ENCODE measurements at regions not wholly inside any gene's neighbourhood (a gene's known extent, or its start where the extent isn't known, plus 50 kb on each side); places are given as distances from the start of the nearest gene placed in this dataset.
"Not testable (repeated sequence)": the region's sequence is repeated elsewhere in the genome, so short reads cannot be mapped to it uniquely, and the experiment has no call there.

- no peak for ATAC-seq
These were observed 302.1 kb upstream of the SYNCRIP start for GRCh38 chr6:85944776-85945175.

DNA sequence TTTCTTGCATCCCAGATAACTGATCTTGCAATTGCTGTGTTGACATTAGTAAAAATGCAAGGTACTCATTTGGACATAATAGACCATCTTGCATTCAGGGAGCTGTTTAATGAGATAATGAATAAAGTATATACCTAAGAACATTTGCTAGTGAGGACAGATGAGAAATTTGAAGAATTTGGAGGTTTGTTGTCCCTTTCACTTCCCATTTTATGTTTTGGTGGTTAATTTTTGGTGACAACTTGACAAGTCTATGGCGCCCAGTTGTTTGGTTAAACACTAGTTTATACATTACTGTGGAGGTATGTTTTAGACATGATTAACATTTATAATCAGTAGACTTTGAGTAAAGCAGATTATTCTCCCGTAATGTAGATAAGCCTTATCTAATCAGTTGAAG, 300.2 kb upstream of the SYNCRIP start:
- ATAC-seq, result no peak

DNA sequence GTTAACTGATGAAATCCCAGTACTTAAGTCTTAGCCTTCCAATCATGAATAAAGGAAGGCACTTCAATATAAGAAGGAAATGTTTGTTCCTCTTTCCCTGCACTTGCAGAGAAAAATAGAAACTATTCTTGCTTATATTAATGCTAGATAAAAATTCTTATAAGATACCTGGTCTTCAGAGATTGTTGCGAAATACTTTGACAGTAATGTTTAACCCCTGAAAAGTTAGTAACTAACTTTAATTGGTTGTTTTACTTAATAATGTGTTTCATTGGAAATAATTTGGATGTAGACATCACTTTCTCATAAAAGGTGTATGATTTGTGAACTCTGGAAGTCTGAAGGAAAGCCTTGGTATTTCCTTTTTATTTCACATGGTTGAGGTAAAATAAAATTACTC, 294.2 kb upstream of the SYNCRIP start:
- ATAC-seq, result no peak

GRCh38 chr6:85923013-85923430, 280.3 kb upstream of the SYNCRIP start:
- peak in 1 of 2 donors; percentile 20 for ATAC-seq

GRCh38 chr6:85920782-85921181, 278.1 kb upstream of the SYNCRIP start:
- no peak for ATAC-seq

DNA sequence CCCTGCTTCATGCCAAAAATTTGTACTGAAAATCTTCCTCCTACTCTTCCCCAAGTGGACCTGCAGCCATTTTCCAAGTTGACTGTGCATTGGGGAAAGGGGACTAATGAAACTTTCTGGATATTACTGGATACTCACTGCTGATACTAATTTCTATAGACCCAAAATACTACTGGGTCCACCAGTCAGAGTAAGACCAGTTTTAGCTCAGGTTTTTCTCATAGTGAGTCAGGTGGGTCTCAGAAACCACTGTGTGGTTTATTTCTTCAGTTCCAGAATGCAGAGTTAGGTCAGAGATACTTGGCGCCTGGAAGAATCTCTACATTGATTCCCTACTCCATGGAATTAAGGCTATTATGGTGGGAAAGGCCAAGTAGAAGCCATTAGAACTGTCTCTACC, 274.8 kb upstream of the SYNCRIP start:
- ATAC-seq, result no peak

GRCh38 chr6:85913001-85913400, 270.3 kb upstream of the SYNCRIP start:
- ATAC-seq, result no peak

GRCh38 chr6:85912582-85912981, 269.9 kb upstream of the SYNCRIP start:
- ATAC-seq, result no peak

DNA sequence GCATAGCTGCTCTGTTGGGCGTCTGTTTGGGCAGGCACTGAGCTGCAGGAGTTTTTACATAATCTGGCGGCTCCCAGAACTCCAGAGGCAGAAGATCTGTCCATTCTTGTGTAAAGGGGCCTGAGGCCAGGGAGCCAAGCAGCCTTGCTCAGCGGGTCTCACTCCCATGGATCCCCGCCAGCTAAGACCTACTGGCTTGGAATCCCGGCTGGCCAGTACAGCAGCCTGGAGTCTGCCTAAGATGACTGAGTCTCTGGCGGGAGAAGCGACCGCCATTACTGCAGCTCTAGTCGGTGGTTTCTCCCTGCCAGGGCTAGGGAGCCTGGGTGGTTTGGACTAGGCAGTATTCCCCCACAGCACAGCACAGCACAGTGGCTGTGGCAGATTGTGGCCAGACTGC, 268.4 kb upstream of the SYNCRIP start:
- no peak for ATAC-seq

- not testable (repeated sequence) for ATAC-seq
These were observed 265.4 kb upstream of the SYNCRIP start for GRCh38 chr6:85908120-85908519.

DNA sequence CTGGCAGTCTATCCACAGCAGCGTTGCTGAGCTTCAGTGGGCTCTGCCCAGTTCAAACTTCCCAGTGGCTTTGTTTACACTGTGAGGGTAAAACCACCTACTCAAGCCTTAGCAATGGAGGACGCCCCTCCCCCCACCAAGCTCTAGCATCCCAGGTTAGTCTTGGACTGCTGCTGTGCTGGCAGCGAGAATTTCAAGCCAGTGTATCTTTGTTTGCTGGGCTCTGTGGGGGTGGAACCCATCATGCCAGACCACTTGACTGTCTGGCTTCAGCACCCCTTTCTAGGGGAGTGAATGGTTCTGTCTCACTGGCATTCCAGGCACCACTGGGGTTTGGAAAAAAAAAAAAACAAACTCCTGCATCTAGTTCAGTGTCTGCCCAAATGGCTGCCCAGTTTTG, 249.7 kb upstream of the SYNCRIP start:
- no peak for ATAC-seq

DNA sequence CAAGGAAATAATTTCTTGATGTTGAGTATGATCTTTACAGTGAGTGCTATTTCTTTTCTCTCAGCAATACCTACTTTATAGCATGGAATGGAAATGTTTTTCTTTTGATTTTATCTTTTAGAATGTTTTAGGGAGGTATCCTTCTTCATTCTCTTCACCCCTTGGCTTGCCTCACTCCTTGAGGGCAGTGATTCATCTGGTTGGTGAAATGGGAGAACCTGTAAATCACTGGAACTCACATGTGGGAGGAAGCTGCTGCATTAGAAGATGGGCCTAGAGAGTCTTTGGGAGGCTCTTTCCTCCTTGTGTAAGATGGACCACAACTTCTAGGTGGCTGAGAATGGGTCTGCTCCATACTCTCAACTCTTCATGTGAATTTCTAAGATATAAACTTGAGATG, 244.8 kb upstream of the SYNCRIP start:
- no peak for ATAC-seq

- no peak for ATAC-seq
These were observed 226.0 kb upstream of the SYNCRIP start for GRCh38 chr6:85868685-85869084.

- no peak for ATAC-seq
These were observed 224.9 kb upstream of the SYNCRIP start for GRCh38 chr6:85867595-85867994.

- no peak for ATAC-seq
These were observed 224.2 kb upstream of the SYNCRIP start for GRCh38 chr6:85866758-85867401.

DNA sequence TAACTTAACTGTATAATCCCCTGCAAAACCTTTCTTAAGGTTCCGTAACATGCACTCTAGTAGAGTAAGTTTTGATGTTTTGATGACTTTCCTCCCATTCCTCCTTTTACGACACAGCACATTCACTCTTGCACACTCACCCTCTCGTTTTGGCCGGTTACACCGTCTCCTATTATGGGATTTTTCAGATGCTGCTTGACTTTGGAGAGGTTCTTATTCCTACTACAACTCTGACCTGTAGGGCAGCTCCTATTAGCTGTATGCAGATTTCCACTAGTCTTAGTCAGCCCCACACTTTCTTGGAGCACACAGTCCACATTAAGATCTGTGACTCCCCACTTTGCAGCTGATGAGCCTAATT, 223.7 kb upstream of the SYNCRIP start:
- ATAC-seq, result no peak

DNA sequence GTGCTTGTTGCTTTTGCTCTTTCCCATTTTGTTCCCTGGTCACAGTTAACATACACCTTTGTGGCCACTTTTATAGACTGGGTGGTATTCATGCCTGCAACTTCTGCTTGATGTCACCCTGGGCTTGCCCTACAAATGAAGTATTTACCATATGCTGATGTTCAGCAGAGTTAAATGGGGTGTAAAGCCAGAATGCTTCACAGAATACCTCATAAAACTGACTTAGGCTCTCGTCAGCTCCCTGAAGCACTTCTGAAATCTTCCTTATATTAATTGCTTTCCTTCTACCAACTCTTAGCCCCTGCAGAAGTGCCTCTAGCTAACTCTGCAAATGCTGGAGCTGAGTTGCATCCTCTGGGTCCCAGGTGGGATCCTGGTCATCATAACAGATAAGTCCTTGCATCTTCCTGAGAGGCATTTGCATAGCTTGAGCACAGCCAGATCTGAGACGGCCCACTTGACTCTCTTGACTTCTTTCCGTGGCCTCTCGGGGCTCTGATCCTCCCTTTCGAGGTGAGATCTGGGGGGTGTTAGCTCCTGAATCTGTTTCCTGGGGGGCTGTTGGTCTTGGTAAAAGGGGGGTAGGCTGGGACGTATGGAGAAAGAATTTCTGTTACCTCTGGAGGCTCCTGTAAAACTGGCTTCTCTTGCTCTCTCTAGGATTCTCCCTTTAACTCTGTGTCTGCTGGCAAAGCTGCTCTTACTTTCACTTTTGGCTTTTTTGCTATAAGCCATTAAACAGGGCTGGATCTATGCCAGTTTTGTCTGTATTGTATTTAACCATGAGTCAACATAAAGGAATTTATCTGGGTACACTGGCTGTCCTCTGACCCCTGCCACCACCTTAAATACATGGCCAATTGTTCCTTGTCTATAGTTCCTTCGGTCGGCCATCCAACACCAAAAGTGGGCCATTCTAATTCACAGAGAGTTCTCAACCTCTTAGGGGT, 223.0 kb upstream of the SYNCRIP start:
- peak in 1 of 2 donors; percentile 33 for ATAC-seq

GRCh38 chr6:85864453-85865401, 222.0 kb upstream of the SYNCRIP start:
- no peak for ATAC-seq

- no peak for ATAC-seq
These were observed 213.5 kb upstream of the SYNCRIP start for GRCh38 chr6:85856235-85856634.

GRCh38 chr6:85838351-85839119, 195.8 kb upstream of the SYNCRIP start:
- ATAC-seq, result not testable (repeated sequence)

- ATAC-seq, result no peak
These were observed 186.3 kb upstream of the SYNCRIP start for GRCh38 chr6:85828973-85829372.

DNA sequence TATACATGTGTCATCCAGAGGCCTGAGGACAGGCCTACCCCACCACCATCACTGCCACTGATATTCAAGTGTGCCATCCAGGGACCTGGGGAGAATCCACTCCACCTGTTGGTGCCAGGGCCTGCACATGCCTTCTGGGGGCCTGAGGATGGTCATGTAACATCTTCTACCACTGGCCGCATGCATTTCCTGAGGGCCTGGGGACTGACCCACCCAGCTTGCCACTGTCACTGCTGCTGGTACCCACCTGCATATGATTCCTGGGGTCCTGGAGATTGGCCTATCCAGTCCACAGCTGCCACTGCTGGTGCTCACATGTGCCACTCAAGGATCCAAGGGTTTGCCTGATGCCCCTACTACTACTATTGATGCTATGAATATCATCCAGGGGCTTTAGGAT, 184.3 kb upstream of the SYNCRIP start:
- no peak for ATAC-seq

All from activated CD4-positive, CD25-positive, alpha-beta regulatory T cell treated with anti-CD3 and anti-CD28 coated beads, Interleukin-2, amount 50 U/mL, for 24 hours (primary cell).